ENCODE measurements at regions not wholly inside any gene's neighbourhood (a gene's known extent, or its start where the extent isn't known, plus 50 kb on each side); places are given as distances from the start of the nearest gene placed in this dataset.

DNA sequence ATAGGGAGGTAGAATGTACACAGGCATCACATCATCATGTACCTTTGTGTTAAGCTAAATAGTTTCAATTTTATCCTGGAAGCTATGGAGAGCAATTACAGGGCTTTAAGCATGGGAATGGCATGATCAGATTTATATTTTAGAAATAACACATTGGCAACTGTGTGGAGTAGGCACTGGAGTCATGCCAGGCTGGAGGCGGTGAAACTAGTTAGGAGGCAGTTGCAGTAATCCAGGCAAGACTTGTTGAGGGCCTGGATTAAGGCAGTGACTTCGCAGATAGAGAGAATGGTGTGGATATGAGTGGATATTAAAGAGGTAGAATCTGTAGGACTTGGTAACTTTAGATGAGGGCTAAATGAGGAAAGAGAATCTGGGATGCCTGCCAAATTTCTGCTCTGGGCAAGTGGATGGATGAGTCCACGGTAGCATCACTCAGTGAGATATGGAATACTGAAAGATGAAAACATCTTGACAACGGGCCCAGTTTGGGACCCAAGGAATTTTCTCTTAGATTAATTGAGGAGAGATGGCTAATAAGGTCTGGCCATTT lies 506.2 kb downstream of the FGF9 start:
- no peak for DNase-seq (ENCODE audit: low read depth, low spot score)

DNA sequence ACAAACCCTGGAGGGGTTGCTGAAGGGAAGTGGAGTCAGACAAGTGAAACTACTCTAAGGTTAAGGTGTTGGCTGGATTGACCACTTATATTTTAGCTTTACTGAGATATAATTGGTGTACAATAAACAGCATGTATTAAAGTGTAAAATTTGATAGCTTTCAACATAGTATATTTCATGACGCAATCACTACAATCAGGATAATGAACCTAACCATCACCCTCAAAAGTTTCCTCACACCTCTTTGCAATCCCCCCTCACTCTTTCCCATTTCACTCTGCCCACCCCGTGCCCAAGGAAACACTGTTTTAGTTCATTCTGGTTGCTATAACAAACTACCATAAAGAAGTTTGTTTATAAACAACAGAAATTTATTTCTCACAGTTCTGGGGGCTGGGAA lies 508.0 kb downstream of the FGF9 start:
- no peak for DNase-seq (ENCODE audit: low read depth, low spot score)

DNA sequence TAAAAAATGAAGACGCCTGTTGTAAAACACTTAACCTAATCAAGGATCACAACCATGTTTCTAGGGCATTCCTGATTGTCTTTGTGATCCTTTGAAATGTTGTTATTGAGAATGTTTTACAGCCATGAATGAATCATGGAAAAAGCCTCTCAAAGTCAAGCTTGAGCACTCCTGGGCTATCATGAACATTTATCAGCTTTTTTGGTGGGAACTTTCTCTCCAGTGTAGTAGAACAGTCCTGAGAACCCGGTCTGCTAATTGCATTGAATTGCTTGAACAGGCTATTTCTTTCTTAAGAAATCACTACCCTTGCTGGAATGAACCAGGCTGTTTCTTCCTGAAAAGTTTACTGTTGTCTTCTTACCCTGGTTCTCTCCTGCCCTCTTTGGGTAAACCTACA lies 516.5 kb downstream of the FGF9 start:
- no peak for DNase-seq (ENCODE audit: low read depth, low spot score)

DNA sequence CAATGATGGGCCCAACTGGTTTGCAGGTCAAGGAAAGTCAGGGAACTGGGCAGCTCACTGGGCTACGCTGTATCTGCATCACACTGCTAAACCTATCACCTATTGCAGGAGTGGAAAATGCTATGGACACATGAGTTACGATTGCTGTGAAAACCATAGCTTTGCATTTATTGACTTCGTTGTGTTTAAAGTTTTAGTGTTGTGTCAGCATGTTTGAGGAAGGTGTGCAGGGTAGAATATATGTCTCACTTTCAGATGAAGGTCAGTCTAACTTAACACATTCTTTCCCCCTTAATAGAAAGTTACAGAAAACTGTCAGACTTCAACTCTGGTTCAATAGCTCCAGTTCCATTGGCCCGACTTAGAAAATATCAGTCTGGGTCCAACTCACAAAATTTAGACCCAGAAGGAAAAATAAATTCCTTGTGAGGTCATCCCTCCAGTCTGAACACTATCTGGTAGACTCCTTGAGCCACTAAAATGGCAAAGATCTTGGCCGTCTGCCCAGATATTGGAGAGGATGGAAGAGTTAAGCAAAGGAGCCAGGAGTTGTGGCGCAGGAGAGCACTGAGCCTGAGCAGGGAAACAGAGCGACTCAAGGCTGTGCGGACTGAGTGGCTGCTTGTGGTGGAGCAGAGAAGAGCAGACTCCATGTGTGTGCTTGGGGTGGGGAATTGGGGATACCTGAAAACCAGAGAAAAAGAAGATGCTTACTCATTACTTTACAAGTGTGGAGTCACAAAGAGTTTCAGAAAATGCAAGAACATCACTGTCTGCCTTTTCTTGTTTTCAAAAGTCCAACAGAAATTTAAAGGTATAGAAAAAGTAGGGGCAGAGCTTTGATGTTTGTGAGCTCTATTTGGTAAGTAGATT lies 518.5 kb downstream of the FGF9 start:
- no peak for DNase-seq (ENCODE audit: low read depth, low spot score)

DNA sequence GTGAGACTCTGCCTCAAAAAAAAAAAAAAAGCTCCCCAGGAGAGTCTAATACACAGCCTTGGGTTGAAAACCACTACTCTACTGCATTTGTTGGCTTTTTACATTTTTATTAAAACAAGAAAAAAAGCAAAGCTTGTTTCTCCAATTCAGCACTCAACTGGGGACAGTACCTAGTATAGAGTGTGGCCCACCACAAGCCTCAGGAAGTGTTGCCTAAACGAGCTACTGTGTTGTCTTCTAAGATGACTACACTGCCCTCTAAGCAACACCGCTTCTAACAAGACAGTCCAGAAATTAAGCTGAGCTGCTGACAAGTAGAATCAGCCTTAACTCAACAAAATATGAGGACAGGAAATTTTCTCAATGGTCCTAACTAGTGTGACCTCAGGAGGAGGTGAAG lies 522.2 kb downstream of the FGF9 start:
- no peak for DNase-seq (ENCODE audit: low read depth, low spot score)

DNA sequence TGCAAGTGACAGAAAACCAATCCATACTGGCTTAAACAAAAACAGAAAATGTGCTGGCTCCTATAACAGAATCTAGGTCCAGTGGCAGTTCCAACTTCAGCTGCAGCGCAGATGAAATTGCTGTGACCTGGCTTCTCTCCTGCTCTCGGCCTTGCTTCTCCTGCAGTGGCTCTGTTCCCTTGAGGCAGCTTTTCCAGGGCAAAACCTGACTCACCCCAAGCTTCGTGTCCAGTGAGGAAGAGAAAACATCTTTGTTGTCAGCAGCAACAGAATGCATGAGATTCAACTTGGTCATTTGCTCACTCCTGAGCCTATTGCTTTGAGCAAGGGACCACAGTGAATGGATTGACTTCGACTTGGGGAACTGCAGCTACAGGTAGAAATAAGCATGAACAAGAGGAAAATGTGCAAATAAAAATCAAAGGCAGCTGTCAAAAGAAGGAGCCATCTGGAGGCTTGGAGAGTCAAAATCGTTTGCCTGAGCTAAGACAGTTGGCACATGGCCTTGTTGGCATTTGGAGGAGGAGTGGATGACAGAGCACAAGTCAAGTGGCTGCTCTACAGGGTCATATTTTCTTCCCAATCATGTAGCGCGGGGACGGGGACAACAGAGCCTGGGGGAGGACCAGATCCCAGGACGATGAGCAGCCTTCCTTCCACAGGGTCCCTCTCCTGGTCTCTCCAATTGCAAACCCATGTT lies 523.4 kb downstream of the FGF9 start:
- no peak for DNase-seq (ENCODE audit: low read depth, low spot score)

DNA sequence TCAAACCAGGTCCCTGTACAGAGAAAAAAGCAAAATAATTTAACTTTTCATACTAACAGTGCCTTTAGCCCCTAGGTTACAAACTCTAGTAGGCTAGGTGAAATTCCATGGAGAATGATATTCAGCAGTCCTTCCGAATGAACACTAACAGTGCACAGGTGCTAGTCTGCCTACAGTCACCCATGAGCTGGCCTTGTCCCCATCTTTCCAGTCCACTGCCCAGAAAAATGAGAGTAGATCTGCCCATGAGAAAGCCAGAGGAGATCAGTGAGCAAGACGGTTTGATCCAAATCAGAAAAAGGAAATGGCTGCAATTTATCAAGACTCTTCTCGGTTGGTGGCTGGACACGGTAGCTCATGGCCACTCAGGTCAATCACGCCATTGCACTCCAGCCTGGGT lies 524.9 kb downstream of the FGF9 start:
- DNase-seq (ENCODE audit: low read depth, low spot score), result no peak

DNA sequence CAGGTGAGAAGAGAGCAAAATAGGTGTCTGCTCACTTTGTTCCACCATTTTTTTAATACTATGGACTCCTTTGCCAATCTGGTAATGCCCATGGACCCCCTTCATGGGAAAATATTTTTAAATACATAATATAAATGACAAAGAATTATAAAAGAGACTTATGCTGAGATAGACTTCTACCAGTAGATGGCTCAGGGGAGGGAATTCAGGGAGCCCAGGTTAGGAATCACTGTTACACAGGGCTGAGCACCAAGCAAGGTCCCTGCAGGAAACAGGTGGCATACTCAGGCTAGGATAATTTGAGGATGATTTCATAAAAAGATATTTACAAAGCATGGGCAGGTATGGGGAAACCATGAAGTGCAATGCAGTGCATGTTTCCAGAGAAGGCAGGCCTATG lies 525.9 kb downstream of the FGF9 start:
- DNase-seq (ENCODE audit: low read depth, low spot score), result no peak

DNA sequence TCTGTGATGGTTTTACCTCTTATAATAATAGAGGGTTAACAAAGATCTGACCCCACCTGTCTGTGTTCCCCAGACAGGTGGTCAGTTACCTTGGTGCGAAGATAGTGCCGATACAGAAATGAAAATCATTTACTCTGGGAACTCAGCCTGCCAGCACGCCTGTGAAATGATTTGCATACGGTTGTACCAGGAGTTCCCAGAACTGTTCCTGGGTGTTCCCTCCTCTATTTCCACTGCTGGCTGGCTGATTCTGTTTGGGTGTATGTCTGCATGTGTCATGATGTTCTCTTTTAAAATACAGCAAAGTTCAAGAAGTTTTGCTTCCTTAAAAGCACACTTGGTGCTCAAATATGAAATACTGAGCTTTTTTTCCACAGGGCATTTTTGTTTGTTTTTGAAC lies 527.1 kb downstream of the FGF9 start:
- no peak for DNase-seq (ENCODE audit: low read depth, low spot score)

DNA sequence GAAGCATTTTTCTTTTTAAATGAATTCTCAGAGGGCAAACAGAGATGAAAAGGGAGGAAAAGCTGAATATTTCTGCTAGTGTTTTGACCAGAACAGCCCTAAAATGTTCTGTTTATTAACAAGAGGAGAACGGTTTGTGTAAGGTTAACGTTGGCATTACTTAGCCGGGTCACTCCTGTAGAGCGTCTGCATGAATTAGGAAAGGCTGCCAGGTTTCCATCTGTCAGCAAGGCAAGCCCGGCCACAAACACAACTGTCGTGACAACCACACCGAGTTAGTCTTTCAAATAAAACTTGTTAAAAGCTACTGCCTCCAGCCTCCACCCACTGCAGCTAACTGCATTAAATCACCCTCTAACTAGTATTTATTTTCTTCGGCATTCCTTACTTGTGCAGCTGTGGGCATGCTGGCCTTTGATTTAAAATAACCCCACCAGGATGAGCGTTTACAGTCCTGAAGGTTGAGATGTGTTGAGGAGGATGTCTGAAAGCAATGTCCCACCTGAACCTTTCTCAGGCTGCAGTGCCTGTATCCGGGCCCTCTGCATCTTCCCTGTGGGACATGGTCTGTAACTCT lies 527.9 kb downstream of the FGF9 start:
- no peak for DNase-seq (ENCODE audit: low read depth, low spot score)

DNA sequence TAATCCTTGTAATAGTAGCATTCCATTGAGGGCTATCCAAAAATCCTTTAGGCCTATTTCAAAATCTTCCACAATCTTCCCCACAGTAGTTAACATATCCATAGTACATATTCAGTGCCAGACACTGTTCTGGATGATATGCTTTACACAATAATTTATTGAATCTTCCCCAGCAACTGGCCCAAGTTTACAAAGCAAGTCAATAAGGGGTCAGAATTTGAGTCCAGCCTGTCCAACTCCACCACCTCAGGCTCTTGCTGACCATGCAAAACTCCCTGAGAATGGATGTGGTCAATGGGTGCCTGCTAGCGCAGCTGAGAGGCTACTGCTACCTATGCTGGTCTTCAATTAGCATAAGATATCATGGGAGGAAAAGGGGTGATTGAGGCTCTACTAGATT lies 529.6 kb downstream of the FGF9 start:
- DNase-seq (ENCODE audit: low read depth, low spot score), result no peak

DNA sequence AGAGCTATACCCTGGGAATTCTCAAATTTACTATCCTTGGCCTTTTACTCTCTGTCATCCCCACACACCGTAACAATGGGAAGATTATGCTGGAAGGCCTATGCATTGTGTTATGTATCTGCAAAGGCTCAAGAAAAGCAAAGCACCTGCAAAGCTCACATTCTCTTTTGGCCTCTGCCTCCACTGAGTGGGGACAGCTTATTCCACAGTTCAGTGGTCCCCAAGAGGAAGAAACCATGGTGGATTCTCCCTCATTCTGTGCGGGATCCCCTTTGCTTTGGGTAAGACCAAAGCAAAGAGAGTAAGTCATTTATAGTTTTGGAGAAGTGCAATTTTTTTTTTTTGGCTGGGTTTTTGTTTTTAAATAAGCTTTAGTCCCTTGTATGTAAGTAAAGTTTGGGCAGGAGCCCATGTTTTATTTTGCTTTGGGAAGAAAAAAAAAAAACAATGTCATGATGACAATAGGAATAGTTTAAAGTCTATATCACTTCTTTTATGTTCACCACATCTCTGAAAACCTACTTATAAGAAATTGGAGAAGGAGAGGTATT lies 530.6 kb downstream of the FGF9 start:
- DNase-seq (ENCODE audit: low read depth, low spot score), result no peak

DNA sequence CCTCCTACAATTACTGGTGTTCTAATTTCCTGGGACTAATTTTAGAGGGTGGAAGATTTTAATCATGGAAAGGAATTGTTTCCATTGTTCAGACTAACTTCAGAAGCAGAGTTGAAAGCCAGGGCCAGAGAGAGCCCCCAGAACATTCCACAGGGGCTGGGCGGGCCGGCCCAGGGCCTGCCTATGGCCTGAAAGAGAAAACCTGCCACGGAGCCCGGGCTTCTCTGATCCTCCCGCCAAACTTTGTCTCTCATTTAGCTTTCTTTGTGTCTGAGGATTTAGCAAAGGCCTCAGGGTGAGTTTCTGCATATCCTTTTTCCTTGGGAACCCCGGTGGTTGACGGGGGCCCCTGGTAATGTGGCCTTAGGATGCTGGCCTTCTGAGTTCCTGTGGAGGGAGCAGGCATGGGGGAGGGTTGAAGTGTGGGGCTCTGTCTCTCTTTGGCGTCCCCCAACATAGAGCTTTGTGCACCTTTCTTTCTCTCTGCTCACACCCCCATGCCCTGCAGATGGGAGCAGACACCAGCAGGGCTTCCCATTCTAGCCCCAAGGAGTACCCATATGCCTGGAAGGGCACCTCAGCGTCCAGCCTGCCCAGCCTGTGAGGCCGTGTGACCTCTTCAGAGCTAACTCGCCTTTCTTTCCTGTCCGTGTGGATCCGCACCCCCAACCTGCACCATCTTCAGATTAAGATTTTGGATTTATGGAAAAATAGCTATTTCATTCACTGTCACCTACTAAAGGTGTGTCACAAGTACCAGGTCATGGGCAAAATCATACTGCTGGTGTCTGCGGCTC lies 539.5 kb downstream of the FGF9 start:
- DNase-seq (ENCODE audit: low read depth, low spot score), result no peak

DNA sequence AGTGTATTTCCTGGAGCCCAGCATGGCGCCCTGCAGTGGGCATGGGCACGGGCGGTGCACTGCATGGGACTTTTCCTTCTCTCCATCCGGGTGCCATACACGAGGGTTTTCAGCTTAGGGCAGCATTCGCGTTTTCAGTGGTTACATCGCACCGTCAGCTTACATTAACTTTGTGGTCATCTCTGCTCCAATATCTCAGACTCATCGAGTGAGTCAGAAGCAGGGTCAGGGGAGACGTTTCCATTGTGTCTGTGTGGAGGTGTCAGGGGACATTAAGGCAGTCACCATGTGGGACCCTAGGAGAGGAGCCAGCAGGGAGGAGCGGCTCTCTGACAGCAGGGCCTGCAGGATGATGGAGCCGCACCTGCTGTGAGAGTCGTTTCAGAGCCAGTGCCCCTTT lies 541.0 kb downstream of the FGF9 start:
- DNase-seq (ENCODE audit: low read depth, low spot score), result no peak

DNA sequence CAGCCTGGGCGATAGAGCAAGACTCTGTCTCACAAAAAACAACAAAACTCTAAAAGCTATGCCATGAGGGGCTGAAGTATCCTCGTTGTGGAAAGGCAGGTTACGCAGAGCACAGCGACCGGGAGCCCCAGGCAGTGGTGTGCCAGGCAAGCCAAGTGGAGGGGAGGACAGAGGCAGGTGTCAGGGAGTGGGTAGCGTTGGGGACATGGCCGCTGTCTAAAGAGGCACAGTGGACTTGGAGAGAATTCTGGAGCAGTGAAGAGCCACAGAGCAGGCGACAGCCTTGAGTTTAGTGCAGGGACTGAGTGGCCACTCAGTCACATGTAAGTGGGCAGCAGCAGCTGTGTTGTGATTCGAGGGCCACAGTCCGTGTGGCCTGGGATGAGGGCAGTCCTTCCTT lies 541.7 kb downstream of the FGF9 start:
- DNase-seq (ENCODE audit: low read depth, low spot score), result no peak

DNA sequence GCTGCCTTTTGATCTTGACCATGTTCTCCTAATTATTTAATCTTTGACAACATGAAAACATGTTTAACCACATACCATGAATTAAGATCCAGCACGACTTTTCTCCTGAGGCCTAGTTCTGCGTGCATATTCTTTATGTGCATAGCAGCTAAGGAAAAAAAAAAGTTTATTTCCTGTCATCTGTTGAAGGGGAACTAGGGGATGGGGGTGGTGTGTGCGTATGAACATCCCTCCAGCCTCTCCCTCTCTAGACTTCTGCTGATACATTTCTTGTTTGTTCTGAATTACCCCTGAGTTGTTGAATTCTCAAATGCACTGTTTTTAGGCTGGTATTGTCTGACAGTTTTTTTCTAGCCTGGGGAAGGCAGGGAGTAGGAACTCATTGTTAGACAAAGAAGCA lies 543.3 kb downstream of the FGF9 start:
- no peak for DNase-seq (ENCODE audit: low read depth, low spot score)

DNA sequence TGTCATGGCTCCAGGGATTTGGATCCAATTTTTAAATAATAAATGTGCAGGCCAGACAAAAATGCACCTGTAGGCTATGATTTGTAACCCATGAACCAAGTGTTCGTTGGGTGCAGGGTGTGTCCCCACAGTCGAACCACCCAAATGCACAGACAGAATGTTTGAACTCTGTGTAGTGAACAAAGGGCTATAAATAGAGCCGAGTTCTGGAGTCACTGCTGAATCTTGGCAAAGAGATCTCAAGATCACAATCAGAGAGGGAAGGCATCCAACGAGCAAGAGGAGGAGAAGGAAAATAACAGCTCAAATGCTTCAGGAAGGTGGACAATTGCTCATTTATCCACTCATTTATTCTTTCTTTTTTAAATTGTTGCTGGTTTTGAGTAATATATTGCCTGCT lies 547.9 kb downstream of the FGF9 start:
- no peak for DNase-seq (ENCODE audit: low read depth, low spot score)

DNA sequence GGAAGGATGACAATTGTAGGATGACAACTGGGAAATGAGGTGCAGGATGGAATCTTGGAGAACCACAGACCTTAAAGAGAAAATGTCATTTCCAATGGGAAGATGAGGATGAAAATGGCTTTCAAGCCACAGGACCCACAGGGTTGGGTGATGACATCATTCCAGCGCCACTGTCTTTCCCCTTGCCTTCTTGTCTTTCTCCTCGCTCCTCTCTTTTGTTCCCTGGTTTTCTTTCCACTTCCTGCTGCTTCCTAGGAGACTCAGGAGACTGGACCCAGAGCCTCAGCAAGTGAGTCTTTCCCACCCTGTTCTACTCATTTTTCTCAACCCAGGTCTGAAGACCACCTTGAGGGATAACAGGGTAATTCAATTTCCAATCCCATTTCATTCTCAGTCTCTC lies 548.8 kb downstream of the FGF9 start:
- no peak for DNase-seq (ENCODE audit: low read depth, low spot score)

DNA sequence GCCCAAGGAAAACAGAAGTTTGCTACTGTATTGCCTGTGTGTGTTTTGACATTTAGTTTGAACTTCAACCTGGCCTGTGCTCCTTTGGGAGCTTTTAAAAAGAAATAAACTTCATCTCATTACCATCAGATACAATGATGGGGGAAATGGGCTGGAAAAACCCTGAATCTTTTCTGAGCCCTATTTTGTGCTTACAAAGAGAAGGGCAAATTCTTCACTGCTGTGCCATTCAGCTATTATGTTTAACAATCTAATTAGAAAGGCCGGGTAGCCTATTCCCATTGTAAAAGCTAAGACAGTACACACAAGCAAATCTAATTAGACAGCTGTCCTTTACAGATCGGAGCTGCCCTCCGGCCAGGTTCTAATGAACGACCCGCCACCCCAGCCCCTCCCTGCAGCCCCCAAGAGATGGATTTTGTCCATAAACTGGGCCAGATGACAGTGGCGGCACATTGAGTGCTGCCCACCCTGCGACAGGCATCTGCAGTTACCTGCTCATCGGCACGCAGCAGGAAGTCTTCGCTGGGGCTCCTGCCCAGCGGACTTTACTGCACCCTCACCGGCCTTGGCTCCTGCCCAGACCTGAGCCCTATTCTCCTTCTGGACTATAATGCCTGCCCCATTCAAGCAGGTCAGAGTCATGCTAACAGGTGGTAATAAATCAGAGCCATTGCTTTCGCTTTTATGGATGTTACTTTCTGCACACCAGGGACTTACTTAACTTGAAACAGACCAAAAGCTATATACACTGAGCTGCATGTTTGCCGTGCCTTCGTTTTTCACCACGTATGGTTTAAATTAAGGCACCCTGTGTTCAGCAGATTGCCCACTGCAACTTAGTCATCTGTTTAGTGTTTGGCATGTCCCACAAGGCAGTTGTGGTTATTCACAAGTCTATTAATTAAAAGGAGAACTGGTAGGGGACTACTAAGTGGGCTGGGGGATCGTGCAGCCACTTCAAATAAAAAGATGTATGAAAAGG lies 549.6 kb downstream of the FGF9 start:
- DNase-seq (ENCODE audit: low read depth, low spot score), result no peak

DNA sequence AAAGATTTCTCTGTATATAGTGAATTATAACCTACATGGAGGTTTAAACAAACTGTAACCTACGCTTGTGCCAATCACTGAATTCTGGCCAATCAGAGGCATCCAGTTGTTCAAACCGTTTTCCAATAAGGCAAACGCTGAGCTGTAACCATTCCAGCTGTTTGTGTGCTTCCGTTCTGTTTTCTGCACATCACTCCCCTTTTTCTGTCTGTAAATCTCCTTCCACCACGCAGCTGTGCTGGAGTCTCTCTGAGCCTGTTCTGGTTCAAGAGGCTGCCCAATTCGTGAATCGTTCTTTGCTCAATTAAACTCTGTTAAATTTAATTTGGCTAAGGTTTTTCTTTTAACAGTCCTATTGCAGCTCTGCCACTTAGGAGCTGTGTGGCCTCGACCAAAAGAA lies 552.5 kb downstream of the FGF9 start:
- no peak for DNase-seq (ENCODE audit: low read depth, low spot score)

Measured in pulmonary artery endothelial cell (primary cell).